Caki2 (cell line): ENCODE measurements at regions not wholly inside any gene's neighbourhood (a gene's known extent, or its start where the extent isn't known, plus 50 kb on each side); places are given as distances from the start of the nearest gene placed in this dataset.

Source experiments
- DNase-seq: peaks from one replicate; pipeline ENCODE4 v3.0.0-alpha.2; 2015; ENCODE audit warnings: low read depth
- in situ Hi-C: cut with HindIII; loops from 2 replicates; pipeline ENCODE4 v1.10.0; 2016; ENCODE audit warnings: low sequenced_read_pairs, low pct_unique_long_range_greater_than_20kb, mixed read lengths

- DNase-seq, result no peak
- in situ Hi-C loops, result no loop called here
Observed at GRCh38 chr21:36643374-36644250, 55.3 kb upstream of the SIM2 start.

DNA sequence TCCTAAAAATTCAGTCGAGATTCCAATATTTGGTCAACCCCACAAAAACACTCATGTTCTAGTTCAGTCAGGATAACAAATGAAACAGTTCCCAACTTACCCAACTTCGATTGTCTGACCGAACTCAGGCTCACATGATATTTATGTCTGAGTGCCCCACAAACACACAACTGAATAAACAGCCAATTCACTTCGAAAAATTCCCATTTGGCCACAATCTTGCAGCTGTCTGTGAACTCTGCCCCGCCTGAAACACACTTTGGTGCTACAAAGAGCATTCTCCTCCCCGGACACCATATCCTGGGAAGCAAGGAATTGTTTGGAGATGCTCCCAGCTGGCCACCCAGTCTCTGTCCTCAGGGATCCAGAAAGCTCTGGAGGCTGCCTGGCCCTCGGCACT lies 52.9 kb upstream of the SIM2 start:
- in situ Hi-C loops, result no loop called here

DNA sequence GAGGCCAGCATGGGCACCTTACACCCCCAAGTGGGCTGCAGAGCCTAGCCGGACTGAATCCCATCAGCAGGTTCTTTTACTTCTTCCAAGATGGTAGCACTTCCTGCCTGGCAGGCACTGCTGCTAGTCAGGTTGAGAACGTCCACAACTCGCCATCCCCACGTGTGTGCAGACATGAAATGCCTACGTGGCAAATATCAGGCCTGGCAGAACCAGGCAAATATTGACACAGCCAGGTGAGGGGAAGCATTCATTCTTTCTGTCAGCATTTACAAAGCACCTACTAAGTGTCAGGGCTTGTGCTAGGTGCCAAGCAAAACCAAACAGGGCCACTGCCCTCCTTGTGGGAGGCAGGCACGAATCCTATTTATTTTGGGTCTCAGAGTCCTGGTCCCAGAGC lies 52.3 kb upstream of the SIM2 start:
- in situ Hi-C loops, result no loop called here

More for the DNA sequence above, 52.9 kb upstream of the SIM2 start:
- DNase-seq, result no peak

GRCh38 chr21:36647279-36648093 lies 51.4 kb upstream of the SIM2 start:
- in situ Hi-C loops, result no loop called here
- DNase-seq, result peak; percentile 44

More for the DNA sequence above, 52.3 kb upstream of the SIM2 start:
- DNase-seq, result no peak
